HUDEP-2 (cell line): ENCODE measurements at regions not wholly inside any gene's neighbourhood (a gene's known extent, or its start where the extent isn't known, plus 50 kb on each side); places are given as distances from the start of the nearest gene placed in this dataset.

Source experiments
- DNase-seq, 76 experiments: peaks; one replicate each; lab custom pipeline; 2025; ENCODE audit not compliant: unreplicated experiment in 76 of 76; lab: John Stamatoyannopoulos, UW

DNA sequence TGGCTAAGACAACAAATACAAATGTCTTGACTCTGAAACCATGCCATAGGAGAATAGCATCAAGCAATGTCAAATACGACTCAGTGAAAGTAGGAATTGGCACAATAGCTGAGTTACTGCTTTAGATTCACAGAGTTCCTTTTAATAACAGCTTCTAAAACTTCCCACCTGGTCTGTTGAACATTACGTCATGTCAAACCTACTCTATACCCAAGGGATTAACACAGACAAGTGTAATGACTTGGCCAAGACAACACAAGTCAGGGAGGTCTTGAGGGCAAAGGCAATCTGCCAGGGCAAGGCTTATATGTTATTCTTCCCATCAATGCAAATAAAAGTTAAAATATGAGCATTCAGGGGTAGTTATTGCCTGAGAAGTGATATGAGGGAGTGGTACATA, 265.1 kb upstream of the PRDM1 start:
- no peak for DNase-seq

DNA sequence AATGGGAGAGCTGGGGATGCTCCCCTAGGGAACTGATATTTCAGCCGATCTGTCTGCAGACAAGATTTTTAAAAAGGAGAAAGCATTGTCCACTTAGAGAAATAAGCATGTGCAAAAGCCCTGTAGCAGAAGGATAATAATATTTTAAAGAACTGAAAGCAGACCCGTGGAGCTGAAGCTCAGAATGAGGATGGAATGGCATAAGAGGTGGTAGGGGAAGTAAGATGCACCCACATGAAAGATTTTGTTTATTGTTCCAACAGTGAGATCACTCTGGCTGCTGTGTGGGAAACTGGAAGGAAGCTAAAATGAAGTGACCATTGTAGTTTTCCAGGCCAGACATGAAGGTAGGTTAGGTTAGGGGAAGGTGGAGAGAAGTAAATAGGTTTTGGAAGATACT, 266.4 kb upstream of the PRDM1 start:
- no peak for DNase-seq

DNA sequence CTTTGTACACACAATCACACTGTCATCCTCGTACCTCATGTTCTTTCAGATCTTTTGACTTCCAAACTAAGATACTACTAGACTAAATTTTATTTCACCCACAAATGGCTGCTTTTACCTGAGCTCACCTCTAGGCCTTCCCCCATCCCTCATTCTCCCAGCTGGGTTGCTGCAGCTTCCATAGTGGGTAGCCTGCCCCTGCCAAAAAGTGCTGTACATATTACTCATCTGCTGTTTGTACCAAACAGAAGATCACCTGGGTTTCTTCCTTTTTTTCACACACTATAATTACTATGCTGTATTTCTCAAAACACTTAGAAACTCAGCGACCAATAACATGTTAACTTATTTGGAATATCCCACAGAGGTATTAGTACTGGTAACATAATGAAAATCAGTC, 267.6 kb upstream of the PRDM1 start:
- no peak for DNase-seq

DNA sequence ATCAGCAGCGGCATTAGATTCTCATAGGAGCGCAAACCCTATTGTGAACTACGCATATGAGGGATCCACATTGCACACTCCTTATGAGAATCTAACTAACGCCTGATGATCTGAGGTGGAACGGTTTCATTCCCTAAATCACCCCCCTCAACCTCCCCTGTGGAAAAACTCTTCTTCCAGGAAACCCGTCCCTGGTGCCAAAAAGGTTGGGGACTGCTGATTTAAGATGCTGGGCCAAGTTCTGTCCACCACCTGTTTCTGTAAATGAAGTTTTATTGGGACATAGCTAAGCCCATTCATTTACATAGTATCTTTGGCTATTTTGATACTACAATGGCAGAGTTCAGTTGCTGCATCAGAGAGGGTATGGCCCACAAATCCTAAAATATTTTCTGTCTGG, 268.2 kb upstream of the PRDM1 start:
- DNase-seq, result no peak

DNA sequence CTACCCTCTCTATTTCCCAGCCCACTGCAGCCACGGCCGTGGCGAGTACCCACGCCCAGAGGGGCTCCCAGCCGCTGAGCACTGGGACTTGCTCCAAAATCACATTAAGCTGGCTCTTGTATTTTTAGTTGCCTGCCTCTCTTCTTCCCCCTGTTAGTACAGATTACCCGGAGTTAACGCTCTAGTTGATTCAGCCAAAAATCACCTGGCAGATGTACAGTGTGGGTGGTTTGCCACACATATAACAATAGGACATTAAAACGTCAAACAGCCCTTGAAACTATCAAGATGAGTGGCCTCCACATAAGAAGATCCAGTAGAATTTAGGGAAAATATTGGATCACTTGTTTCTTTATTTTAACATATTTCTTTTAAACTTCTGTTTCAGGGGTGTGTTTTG, 268.8 kb upstream of the PRDM1 start:
- DNase-seq, result no peak

DNA sequence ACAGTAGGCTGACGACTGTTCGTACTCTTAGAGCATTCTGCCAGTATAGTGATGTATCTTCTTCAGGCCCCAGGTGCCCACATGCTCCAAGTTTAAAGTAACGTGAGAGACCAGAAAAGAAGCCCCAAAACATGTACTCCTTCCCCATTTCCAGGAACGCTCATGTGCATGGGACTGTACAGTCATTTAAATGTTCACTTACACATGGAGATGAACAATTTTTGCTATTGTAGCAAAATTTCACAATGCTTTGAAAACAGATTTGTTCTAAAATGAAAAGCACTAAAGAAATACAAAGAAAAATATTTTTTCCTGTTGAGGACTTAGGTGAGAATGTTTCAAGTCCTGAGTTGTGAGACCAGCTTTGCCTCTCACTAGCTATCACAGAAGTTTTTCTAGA, 269.3 kb upstream of the PRDM1 start:
- no peak for DNase-seq

DNA sequence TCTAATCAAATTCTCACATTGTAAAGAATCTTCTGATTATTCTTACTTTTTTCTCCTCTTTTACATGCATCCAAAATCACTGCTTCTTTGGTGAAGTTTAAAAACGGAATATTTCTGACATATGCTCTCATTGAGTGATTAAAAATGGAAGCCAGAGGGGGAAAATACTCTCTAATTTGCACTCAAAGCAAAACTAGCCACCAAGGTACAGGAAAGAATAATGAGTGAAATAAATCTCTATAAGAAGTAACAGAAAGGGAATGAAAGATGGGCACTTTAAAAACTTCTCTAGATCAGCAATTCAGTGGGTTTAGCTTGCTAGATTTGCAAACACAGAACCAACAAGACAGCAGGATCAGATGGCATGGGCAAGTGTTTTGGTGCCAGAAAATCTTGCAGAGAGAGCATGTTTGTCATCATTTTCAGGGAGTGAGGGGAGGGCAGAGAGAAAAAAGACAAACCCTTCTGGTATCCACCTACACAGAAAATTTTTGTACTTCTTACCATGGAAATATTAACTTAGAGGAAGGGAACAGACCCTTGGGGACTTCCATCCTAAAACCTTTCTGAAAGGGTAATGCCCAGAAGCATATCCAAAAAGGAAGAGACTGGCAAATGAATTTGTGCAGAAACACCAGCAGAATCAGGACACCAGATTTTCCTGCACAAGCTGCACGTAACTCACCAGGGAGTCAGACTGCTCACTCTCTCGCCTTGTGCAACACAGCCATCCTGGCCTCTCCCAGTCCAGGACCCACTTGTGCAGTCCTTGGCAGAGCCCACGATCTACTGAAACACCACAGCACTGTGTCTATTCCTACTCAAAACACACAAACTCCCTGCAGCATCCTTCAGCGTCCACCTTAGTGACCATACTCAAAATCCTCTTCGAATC, 270.2 kb upstream of the PRDM1 start:
- no peak for DNase-seq

DNA sequence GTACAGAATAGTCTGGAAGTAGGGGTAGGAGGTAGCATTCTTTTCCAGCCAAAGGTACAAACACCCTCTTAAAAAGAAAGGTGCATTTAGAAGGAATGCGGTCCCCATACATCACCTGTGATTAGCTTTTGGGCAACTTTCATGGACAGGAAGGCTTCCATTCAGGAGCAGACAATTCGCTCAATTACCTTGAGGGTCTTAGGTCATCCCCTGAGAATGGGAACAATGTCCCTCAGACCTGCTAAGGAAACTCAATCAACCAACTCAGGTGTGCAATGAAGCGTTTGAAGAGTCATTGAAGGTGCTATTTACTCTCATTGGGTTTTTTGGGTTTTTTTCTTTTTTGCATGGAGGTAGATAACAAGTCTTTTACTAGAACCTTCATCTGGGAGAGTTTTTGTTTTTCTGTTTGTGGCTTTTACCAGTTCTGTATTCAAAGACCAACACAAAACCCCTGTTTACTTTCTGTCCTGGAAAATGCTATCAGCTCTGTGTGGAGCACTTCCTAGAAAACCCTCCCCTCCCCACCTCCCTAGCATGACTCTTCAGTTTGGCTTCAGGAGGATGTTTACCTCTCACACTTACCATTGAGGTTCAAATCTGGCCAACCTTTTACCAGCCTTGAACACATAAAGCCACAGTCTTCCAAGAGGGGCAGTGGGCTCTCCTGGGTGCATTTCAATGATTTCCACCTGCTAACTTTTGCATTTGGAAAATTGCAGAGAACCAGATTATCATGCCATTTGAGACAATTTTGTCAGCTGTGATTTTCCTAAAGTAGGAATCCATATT, 271.2 kb upstream of the PRDM1 start:
- DNase-seq, result peak in 3 of 76 experiments; percentile 6 to 18 (median 10)

DNA sequence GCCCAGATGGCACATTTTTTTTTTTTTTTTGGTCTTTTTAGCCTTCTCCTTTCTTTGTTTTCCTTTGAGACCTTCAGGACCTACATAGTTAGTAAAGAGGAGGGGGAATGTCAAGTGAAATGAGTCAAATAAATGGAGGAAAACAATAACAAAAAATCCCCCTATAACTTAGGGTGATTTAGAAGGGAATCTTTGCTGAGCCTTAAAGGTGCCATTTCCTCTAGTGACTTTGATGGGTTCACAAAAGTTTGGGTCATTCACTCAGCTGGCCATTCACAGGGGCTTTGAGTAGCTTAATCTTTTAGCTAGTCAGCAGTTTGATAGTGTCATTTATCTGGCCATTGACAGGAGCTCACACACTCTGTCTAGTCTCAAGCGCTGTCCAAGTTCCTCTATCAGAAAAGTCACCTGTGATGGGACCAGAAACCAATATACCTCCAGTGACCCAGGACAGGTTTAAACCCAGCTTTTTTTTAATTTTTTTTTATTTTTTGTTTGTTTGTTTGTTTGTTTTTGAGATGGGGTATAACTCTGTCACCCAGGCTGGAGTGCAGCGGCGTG, 275.1 kb upstream of the PRDM1 start:
- DNase-seq, result peak in 12 of 76 experiments; percentile 10 to 55 (median 26)

DNA sequence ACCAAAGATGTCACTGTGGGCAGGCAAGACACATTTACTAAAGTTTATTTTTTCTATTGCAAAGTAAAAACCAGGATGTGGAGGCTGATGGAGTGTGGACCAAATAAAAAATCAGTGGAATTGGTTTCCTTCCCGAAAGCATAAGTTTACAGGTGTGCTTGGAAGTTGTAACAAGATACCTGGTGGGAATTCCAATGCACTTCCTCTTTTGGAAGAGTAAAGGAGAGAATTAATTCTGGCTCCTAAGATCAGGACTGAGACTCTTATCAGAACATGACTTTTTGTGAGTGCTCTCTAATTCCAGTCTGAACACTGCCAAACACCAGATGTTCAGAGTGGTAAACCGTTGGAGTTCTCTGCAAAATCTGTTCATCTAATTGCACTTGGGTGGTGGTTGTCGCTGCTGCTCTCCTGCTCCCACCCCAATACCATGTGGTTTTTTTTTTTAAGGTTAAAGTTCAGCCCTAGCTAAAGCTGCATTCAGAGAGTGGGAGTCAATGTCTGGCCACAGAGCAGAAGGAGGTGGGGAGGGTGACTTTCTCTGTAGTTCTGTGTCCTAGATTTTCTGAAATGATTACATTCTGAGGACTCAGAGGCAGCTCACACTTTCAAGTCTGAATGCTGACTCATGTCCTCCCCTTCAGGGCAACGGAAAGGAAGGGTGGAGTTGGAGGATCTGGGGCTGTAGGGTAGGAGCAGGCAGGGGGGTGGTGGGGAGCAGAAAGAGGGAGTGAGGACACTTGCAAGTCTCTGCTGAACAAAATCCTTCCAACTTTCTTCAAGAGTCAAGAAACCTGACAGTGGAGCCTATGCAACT, 275.8 kb upstream of the PRDM1 start:
- peak in 74 of 76 experiments; percentile 10 to 97 (median 80) for DNase-seq

DNA sequence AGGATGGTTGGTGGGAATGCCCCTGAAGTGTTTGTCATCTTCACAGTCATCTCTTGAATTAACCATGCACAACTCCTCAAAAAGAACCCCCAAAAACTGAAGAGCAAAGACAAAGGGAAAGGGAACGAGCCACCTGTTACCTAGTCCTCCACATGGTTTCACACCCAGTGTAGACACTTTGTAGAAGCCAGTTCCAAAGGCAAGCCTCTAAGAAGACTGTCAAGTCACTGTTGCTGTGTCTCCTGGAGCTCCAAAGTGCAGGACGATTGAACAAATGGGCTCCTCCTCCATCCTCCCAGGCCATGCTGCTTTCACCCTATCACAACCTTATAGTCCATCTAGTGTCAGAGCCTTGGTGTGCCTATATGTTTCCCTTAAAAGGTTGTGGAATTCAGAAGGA, 277.6 kb upstream of the PRDM1 start:
- no peak for DNase-seq

DNA sequence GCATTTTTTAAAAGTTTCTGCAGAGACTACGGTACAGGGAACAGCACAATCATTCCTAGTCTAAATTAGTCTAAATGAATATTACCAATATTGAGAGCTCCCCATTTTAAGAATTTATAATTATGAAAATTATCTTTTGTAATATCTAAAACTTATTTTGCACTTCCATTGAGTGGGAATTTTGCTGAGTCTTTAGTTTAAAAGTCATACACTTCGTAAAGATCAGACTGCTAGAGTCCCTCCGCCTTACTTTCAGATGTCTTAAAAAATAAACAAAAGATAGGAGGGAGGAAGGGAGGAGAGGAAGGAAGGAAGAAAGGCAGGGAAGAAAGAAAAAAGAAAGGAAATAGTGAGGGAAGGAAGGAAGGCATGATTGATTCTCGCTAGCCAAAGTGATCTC, 278.2 kb upstream of the PRDM1 start:
- no peak for DNase-seq

DNA sequence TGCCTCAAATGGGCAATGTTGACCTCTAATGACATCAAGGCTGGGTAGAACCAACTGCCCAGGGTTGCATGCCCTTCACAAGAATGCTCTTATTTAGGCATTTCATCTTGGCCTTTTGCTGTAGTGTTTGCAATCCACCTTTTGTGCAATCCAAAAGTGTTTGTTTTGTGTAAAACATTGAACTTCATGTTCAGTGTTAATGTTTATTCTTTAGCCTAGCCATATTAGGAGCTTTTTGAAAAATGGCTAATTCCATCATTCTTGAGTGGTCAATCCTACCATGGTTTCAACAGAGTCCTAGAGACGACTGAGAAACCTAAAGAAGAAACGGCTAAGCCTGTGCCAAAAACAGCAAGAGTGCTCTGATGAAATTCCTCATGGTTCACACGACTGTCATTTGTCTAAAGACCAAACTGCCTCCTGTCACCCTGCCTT, 279.6 kb upstream of the PRDM1 start:
- DNase-seq, result no peak

DNA sequence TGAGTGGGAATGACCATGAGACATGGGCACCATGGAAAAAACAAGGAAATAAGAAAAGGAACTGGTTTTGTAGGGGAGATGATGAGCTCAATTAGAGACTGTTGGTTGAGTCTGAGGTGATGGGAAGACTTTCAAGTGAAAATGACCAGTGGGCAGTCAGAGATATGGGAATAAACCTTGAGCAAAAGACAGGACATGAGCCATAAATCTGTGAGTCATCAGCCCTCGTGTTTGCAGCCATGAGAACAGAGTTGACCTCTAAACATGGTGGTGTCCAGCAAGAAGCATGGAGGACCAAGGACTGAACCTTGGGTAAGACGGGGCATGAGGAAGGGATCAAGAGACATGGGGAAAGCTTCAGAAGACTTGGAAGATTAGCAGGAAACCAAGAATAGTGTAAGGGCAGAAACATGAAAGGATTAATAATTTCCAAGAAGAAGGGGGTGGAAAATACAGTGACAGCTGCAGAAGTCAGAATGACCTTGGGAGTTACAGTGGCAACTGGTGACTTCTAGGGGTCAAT, 280.6 kb upstream of the PRDM1 start:
- no peak for DNase-seq

DNA sequence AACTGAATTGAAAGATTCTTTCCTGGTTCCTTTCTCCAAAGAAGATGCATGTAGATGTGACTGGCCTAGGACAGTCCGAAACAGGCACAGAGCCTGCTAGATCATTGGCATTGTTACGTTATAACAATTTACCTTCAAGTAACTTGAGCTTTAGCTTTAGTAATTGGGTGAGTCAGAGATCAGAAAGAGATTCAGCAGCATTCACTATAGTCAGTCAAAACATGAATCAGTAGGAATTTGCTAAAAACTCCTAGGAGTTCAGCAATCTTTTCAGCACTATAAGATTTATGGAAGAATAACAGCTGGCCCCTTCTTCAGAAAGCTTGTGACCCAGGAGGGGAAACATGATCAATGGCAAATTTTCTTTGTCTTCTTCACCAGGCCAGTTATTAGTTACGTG, 281.7 kb upstream of the PRDM1 start:
- DNase-seq, result no peak

DNA sequence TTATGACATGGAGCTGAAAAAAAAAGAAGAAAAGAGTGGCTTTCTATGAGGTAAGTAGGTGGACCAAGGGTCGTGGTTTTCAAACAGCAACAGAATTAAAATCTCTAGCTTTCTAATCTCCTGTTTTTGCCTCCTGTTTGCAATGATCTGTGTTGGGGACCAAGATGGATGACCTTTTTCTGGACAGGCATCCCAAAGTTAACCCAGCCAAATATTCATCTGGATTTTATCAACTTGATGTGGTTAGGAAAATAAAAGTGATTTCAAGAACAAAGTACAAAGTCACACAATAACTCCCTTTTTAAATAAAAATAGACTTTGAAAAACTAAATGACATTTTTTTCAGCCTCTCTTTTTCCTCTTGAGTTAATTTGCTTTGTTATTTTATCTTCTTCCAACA, 282.1 kb upstream of the PRDM1 start:
- no peak for DNase-seq

DNA sequence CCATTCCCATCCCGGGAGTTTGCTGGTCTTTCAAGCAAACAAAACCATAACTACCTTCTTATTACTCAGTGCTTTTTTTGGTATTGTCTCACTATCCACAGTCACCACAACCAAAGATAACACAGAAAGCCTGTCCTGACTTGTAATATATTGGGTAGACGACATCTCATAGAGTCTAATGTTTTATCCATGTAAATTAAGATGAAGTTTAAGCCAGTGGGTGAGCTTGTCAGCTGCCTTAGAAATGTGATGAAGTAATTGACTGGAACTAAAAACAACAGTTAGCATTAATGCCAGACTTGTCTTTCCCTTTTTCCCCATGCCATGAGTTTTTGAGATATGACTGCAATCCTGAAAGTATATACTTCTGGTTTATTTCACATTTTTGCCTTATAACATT, 282.7 kb upstream of the PRDM1 start:
- no peak for DNase-seq

DNA sequence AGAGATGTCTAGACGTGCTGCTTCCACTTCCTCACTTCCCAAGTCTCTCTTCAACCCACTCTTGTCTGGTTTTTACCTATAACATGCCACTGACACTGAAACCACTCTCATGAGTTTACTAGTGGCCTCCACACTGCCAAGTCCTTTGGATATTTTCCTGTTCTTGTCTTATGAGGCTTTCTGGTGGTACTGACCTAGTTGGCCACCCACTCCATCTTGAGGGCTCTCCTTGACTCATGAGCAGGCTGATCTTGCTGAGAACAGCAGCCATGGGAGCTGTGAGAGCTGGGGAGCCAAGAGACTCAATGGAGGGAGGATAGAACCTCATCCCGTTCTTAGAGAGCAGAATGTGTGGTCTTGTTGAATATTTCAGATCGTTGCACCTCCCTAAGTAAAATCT, 283.4 kb upstream of the PRDM1 start:
- DNase-seq, result no peak

DNA sequence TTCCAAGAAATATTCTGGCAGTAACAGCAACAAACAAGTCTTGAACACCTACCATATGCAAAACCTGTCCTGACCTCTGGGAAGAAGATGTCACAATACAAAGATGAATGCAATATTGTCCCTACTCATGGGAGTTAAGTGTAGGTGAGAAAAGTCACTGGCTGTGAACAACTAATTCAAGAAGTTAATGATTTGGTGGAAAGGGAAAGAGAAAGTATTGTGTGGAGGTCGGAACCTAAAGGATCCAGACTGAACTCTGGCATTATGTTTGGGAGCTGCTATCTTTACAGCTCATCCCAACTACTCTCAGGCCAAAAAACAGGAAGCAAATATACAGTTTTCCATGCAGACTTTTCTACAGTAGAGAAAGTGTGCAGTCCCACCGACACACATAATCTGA, 285.3 kb upstream of the PRDM1 start:
- DNase-seq, result no peak

DNA sequence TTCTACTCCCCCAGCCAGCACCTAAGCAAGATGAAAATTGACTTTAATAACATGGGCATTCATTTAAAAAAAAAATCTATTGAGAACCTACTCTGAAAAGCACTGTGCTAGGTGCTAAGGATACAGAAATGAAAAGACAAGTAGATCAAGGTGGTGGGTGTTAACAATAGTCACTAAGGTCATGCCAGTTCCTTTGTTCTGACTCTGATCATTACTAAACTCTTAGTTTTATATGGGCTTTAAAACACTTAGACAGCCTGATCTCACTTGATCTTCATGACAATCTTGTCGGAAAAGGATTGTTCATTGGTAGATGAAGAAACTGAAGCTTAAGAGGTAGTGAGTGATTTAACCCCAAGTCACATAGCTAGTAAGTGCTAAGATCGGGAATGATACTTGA, 285.7 kb upstream of the PRDM1 start:
- no peak for DNase-seq

DNA sequence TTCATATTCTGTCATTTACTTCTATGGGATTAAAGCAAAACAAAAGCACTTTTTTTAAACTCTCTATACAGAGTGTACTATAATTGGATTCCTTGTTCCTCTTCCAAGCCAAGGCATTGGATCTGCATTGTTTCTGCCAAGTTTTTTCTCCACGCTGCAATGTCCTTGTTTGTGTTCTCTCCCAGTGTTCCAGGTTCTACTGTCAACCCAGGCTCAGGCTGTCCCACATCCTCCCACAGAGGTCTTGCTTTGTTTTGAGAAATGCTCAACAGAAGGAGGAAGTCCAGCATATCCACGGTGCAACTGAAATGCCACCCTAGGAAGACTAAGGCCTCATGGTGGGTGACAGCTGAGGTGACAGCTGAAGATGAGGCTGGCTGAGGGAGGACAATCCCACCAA, 287.1 kb upstream of the PRDM1 start:
- no peak for DNase-seq
